Neural crest cell (in vitro differentiated cells): ENCODE measurements at regions not wholly inside any gene's neighbourhood (a gene's known extent, or its start where the extent isn't known, plus 50 kb on each side); places are given as distances from the start of the nearest gene placed in this dataset.

ENCODE experiments used
- DNase-seq: peaks from one replicate; pipeline ENCODE4 v3.0.0; 2021; ENCODE audit warnings: low read depth, mixed read lengths, low spot score
- H3K27ac Mint-ChIP-seq: one replicate; pipeline ENCODE4 v1.8.0; 2021; ENCODE audit warnings: mild to moderate bottlenecking, mixed read lengths; ENCODE audit not compliant: unreplicated experiment
- H3K27me3 Mint-ChIP-seq: 2 replicates; pipeline ENCODE4 v1.8.0; 2021; ENCODE audit warnings: low read depth, mild to moderate bottlenecking, mixed read lengths
- H3K36me3 Mint-ChIP-seq: 2 replicates; pipeline ENCODE4 v1.8.0; 2021; ENCODE audit warnings: low read depth, mild to moderate bottlenecking, mixed read lengths
- H3K4me1 Mint-ChIP-seq: 2 replicates; pipeline ENCODE4 v1.8.0; 2021; ENCODE audit warnings: mixed read lengths
- H3K4me3 Mint-ChIP-seq: one replicate; pipeline ENCODE4 v1.8.0; 2021; ENCODE audit warnings: mild to moderate bottlenecking, mixed read lengths
- H3K9me3 Mint-ChIP-seq: 2 replicates; pipeline ENCODE4 v1.8.0; 2021; ENCODE audit warnings: mixed read lengths
- CTCF ChIP-seq: fragments of 200-600 bp; sonication (generic); conservative IDR thresholded peaks from 2 replicates; pipeline ENCODE4 v1.5.0; 2021; ENCODE audit warnings: antibody characterized with exemption, mild to moderate bottlenecking

- H3K36me3 Mint-ChIP-seq, result no peaks in the 10 kb centered on the region
- no peaks in the 10 kb centered on the region for H3K27me3 Mint-ChIP-seq
- no peaks in the 10 kb centered on the region for H3K4me1 Mint-ChIP-seq
- no peak overlapping the region for H3K27ac Mint-ChIP-seq
- TF ChIP-seq CTCF, result no peak
- no peak for DNase-seq
- no peak overlapping the region for H3K4me3 Mint-ChIP-seq
- peaks cover 4% of the 10 kb centered on the region for H3K9me3 Mint-ChIP-seq
Measured at GRCh38 chr18:13987956-13988355, 72.6 kb upstream of the MC2R start.

GRCh38 chr18:13984080-13984479 lies 68.7 kb upstream of the MC2R start:
- Mint-ChIP-seq H3K36me3 (no peaks in the 10 kb centered on the region), H3K27ac (no peak overlapping the region), H3K9me3 (no peaks in the 10 kb centered on the region), H3K4me3 (no peak overlapping the region), H3K4me1 (no peaks in the 10 kb centered on the region), H3K27me3 (no peaks in the 10 kb centered on the region)
- TF ChIP-seq CTCF, result no peak
- no peak for DNase-seq

- Mint-ChIP-seq H3K27ac (no peak overlapping the region), H3K4me3 (no peak overlapping the region), H3K9me3 (no peaks in the 10 kb centered on the region), H3K36me3 (no peaks in the 10 kb centered on the region), H3K4me1 (no peaks in the 10 kb centered on the region), H3K27me3 (no peaks in the 10 kb centered on the region)
- TF ChIP-seq CTCF, result no peak
- no peak for DNase-seq
Measured at GRCh38 chr18:13983506-13983905, 68.2 kb upstream of the MC2R start.

GRCh38 chr18:13982126-13982525 lies 66.8 kb upstream of the MC2R start:
- no peak overlapping the region for H3K27ac Mint-ChIP-seq
- H3K4me3 Mint-ChIP-seq, result no peak overlapping the region
- H3K36me3 Mint-ChIP-seq, result no peaks in the 10 kb centered on the region
- TF ChIP-seq CTCF, result no peak
- no peaks in the 10 kb centered on the region for H3K27me3 Mint-ChIP-seq
- no peaks in the 10 kb centered on the region for H3K9me3 Mint-ChIP-seq
- no peaks in the 10 kb centered on the region for H3K4me1 Mint-ChIP-seq
- no peak for DNase-seq

- no peaks in the 10 kb centered on the region for H3K36me3 Mint-ChIP-seq
- H3K4me1 Mint-ChIP-seq, result no peaks in the 10 kb centered on the region
- DNase-seq, result no peak
- H3K27me3 Mint-ChIP-seq, result no peaks in the 10 kb centered on the region
- no peak overlapping the region for H3K4me3 Mint-ChIP-seq
- H3K27ac Mint-ChIP-seq, result no peak overlapping the region
- peaks cover 9% of the 10 kb centered on the region for H3K9me3 Mint-ChIP-seq
- no peak for TF ChIP-seq CTCF
Measured at GRCh38 chr18:13973061-13973575, 57.8 kb upstream of the MC2R start.
